GM23248 (cell line): ENCODE measurements at regions not wholly inside any gene's neighbourhood (a gene's known extent, or its start where the extent isn't known, plus 50 kb on each side); places are given as distances from the start of the nearest gene placed in this dataset.

Source experiments
- DNase-seq: peaks from one replicate; pipeline ENCODE4 v3.0.0-alpha.2; 2015
- H2AFZ ChIP-seq: fragments of 200-600 bp; sonication (generic); 2 replicates; pipeline ENCODE4 v1.6.1; 2016; ENCODE audit warnings: antibody characterized with exemption
- H3F3A ChIP-seq: fragments of 200-600 bp; sonication (generic); 2 replicates; pipeline ENCODE4 v1.6.1; 2016; ENCODE audit warnings: mild to moderate bottlenecking, antibody characterized with exemption, mixed run types; ENCODE audit not compliant: insufficient read depth
- H3K27ac ChIP-seq: fragments of 200-600 bp; sonication (generic); 2 replicates; pipeline ENCODE4 v1.5.1; 2016; ENCODE audit warnings: mild to moderate bottlenecking
- H3K27me3 ChIP-seq: fragments of 200-600 bp; sonication (generic); replicated peaks from 2 replicates; pipeline ENCODE4 v1.6.1; 2016; ENCODE audit warnings: mild to moderate bottlenecking; ENCODE audit not compliant: insufficient read depth
- H3K36me3 ChIP-seq: fragments of 200-600 bp; sonication (generic); 2 replicates; pipeline ENCODE4 v1.6.1; 2016; ENCODE audit warnings: low read depth, mild to moderate bottlenecking
- H3K4me1 ChIP-seq: fragments of 200-600 bp; sonication (generic); 2 replicates; pipeline ENCODE4 v1.6.1; 2016; ENCODE audit warnings: mild to moderate bottlenecking; ENCODE audit not compliant: insufficient read depth
- H3K4me2 ChIP-seq: fragments of 200-600 bp; sonication (generic); one replicate; pipeline ENCODE4 v1.6.1; 2016; ENCODE audit warnings: mild to moderate bottlenecking; ENCODE audit not compliant: unreplicated experiment
- H3K4me3 ChIP-seq: fragments of 200-600 bp; sonication (generic); 2 replicates; pipeline ENCODE4 v1.5.1; 2016; ENCODE audit warnings: mild to moderate bottlenecking
- H3K79me2 ChIP-seq: fragments of 200-600 bp; sonication (generic); 2 replicates; pipeline ENCODE4 v1.6.1; 2016; ENCODE audit warnings: mild to moderate bottlenecking; ENCODE audit not compliant: insufficient read depth
- H3K9ac ChIP-seq: fragments of 200-600 bp; sonication (generic); 2 replicates; pipeline ENCODE4 v1.6.1; 2016; ENCODE audit warnings: mild to moderate bottlenecking
- H3K9me2 ChIP-seq: fragments of 200-600 bp; sonication (generic); 2 replicates; pipeline ENCODE4 v1.6.1; 2016; ENCODE audit warnings: mixed run types, mild to moderate bottlenecking, moderate library complexity; ENCODE audit not compliant: insufficient read depth
- H3K9me3 ChIP-seq: fragments of 200-600 bp; sonication (generic); one replicate; pipeline ENCODE4 v1.6.1; 2017; ENCODE audit warnings: low read depth
- H4K20me1 ChIP-seq: fragments of 200-600 bp; sonication (generic); 2 replicates; pipeline ENCODE4 v1.6.0; 2016; ENCODE audit not compliant: insufficient read depth
- EZH2 ChIP-seq: fragments of 200-600 bp; sonication (generic); IDR thresholded peaks from 2 replicates; pipeline ENCODE4 v1.6.1; 2018; ENCODE audit warnings: antibody characterized with exemption, mild to moderate bottlenecking; ENCODE audit not compliant: insufficient read depth, poor library complexity, severe bottlenecking
- EZH2phosphoT487 ChIP-seq: fragments of 200-600 bp; sonication (generic); IDR thresholded peaks from 2 replicates; pipeline ENCODE4 v1.6.1; 2018; ENCODE audit warnings: antibody characterized with exemption, moderate library complexity, mild to moderate bottlenecking, low read depth; ENCODE audit not compliant: insufficient read depth
- WGBS, 2 experiments: methylation state at CpG; one replicate each; pipeline ENCODE4 v1.1.6; 2015 to 2017; ENCODE audit warnings: low lambda C conversion rate in 2 of 2, low coverage in 1 of 2; ENCODE audit errors: missing lambda C conversion rate in 2 of 2; 5-methylcytosine and 5-hydroxymethylcytosine counted together
- in situ Hi-C: fragments of 300-500 bp; cut with MboI; formaldehyde crosslinking; loops from 2 replicates; pipeline ENCODE4 v1.15.0; 2020

- Histone ChIP-seq H3K4me3 (no peak overlapping the region), H3F3A (no peaks in the 10 kb centered on the region), H3K27me3 (no peaks in the 10 kb centered on the region; the same call in 1 of the 2 replicates), H3K9ac (no peak overlapping the region), H3K36me3 (no peaks in the 10 kb centered on the region), H3K4me1 (no peaks in the 10 kb centered on the region), H4K20me1 (no peaks in the 10 kb centered on the region), H3K4me2 (no peak overlapping the region), H3K9me2 (no peaks in the 10 kb centered on the region), H3K27ac (no peak overlapping the region), H3K9me3 (no peaks in the 10 kb centered on the region), H3K79me2 (no peaks in the 10 kb centered on the region), H2AFZ (no peak overlapping the region)
- WGBS, 2 experiments = 41 to 51% methylated on average over 5 of the region's 5 CpGs
- peak; percentile 2 for DNase-seq
- in situ Hi-C loops = no loop called here
- TF ChIP-seq EZH2 = no peak
Measured at GRCh38 chr10:26380815-26381214, 57.3 kb upstream of the APBB1IP start.

GRCh38 chr10:26381986-26382385, 56.2 kb upstream of the APBB1IP start:
- H3F3A ChIP-seq = no peaks in the 10 kb centered on the region
- H3K9ac ChIP-seq = no peak overlapping the region
- H3K4me1 ChIP-seq = no peaks in the 10 kb centered on the region
- H3K27ac ChIP-seq = no peak overlapping the region
- no peak for TF ChIP-seq EZH2phosphoT487
- no peak for TF ChIP-seq EZH2
- no peaks in the 10 kb centered on the region for H3K36me3 ChIP-seq
- no peak overlapping the region for H3K4me2 ChIP-seq
- DNase-seq = no peak
- no peaks in the 10 kb centered on the region for H3K9me3 ChIP-seq
- H3K9me2 ChIP-seq = no peaks in the 10 kb centered on the region
- no peak overlapping the region for H3K4me3 ChIP-seq
- in situ Hi-C loops = no loop called here
- WGBS, 2 experiments = 29 to 69% methylated on average over 1 of the region's 1 CpG
- H3K27me3 ChIP-seq = no peaks in the 10 kb centered on the region
- no peak overlapping the region for H2AFZ ChIP-seq
- H4K20me1 ChIP-seq = no peaks in the 10 kb centered on the region
- H3K79me2 ChIP-seq = no peaks in the 10 kb centered on the region

- no peaks in the 10 kb centered on the region for H3F3A ChIP-seq
Measured at GRCh38 chr10:26384600-26384999, 53.5 kb upstream of the APBB1IP start.

GRCh38 chr10:26385443-26385842, 52.7 kb upstream of the APBB1IP start:
- in situ Hi-C loops = no loop called here

More at GRCh38 chr10:26384600-26384999, 53.5 kb upstream of the APBB1IP start:
- Histone ChIP-seq H3K4me2 (no peak overlapping the region), H3K27ac (no peak overlapping the region), H2AFZ (no peak overlapping the region), H3K79me2 (no peaks in the 10 kb centered on the region), H3K9me2 (no peaks in the 10 kb centered on the region), H3K9ac (no peak overlapping the region), H4K20me1 (no peaks in the 10 kb centered on the region), H3K27me3 (no peaks in the 10 kb centered on the region), H3K4me1 (no peaks in the 10 kb centered on the region), H3K36me3 (no peaks in the 10 kb centered on the region), H3K9me3 (no peaks in the 10 kb centered on the region), H3K4me3 (no peak overlapping the region)
- DNase-seq = no peak
- WGBS, 2 experiments = 75 to 78% methylated on average over 3 of the region's 3 CpGs
- in situ Hi-C loops = no loop called here
- TF ChIP-seq EZH2 = no peak
- no peak for TF ChIP-seq EZH2phosphoT487

GRCh38 chr10:26386781-26387180, 51.4 kb upstream of the APBB1IP start:
- Histone ChIP-seq H3K9ac (no peak overlapping the region), H3K27ac (no peak overlapping the region), H3K79me2 (no peaks in the 10 kb centered on the region), H3K36me3 (no peaks in the 10 kb centered on the region), H4K20me1 (no peaks in the 10 kb centered on the region), H3F3A (no peaks in the 10 kb centered on the region), H3K27me3 (no peaks in the 10 kb centered on the region), H3K4me3 (no peak overlapping the region), H3K4me2 (no peak overlapping the region), H2AFZ (no peak overlapping the region), H3K4me1 (no peaks in the 10 kb centered on the region), H3K9me2 (no peaks in the 10 kb centered on the region), H3K9me3 (no peaks in the 10 kb centered on the region)
- in situ Hi-C loops = no loop called here
- 58 to 68% methylated on average over 4 of the region's 4 CpGs for WGBS, 2 experiments
- no peak for DNase-seq
- TF ChIP-seq EZH2phosphoT487 (no peak), EZH2 (no peak)

More at GRCh38 chr10:26385443-26385842, 52.7 kb upstream of the APBB1IP start:
- no peak for DNase-seq
- H3F3A ChIP-seq = no peaks in the 10 kb centered on the region
- no peaks in the 10 kb centered on the region for H4K20me1 ChIP-seq
- H3K36me3 ChIP-seq = no peaks in the 10 kb centered on the region
- H3K4me2 ChIP-seq = no peak overlapping the region
- no peak overlapping the region for H3K27ac ChIP-seq
- WGBS, 2 experiments = 69 to 74% methylated on average over 4 of the region's 4 CpGs
- H3K27me3 ChIP-seq = no peaks in the 10 kb centered on the region
- no peak overlapping the region for H2AFZ ChIP-seq
- no peaks in the 10 kb centered on the region for H3K79me2 ChIP-seq
- H3K9me2 ChIP-seq = no peaks in the 10 kb centered on the region
- no peak overlapping the region for H3K4me3 ChIP-seq
- no peaks in the 10 kb centered on the region for H3K9me3 ChIP-seq
- H3K9ac ChIP-seq = no peak overlapping the region
- H3K4me1 ChIP-seq = no peaks in the 10 kb centered on the region
- TF ChIP-seq EZH2 (no peak), EZH2phosphoT487 (no peak)
